DMS 273 (cell line): ENCODE measurements at regions not wholly inside any gene's neighbourhood (a gene's known extent, or its start where the extent isn't known, plus 50 kb on each side); places are given as distances from the start of the nearest gene placed in this dataset.

Experiments used
- DNase-seq: peaks from one replicate; lab custom pipeline; 2025; ENCODE audit not compliant: unreplicated experiment; lab: John Stamatoyannopoulos, UW

- DNase-seq: peak; percentile 60
Observed at GRCh38 chr12:27179400-27180214, 64.5 kb upstream of the STK38L start.

- no peak for DNase-seq
Observed at GRCh38 chr12:27180906-27181505, 63.1 kb upstream of the STK38L start.

GRCh38 chr12:27183342-27183741, 60.7 kb upstream of the STK38L start:
- no peak for DNase-seq

- DNase-seq: no peak
Observed at GRCh38 chr12:27185234-27186021, 58.7 kb upstream of the STK38L start.

- no peak for DNase-seq
Observed at GRCh38 chr12:27186022-27186839, 57.9 kb upstream of the STK38L start.

GRCh38 chr12:27187697-27188096, 56.4 kb upstream of the STK38L start:
- no peak for DNase-seq

GRCh38 chr12:27190761-27191160, 53.3 kb upstream of the STK38L start:
- DNase-seq: no peak

GRCh38 chr12:27191531-27191930, 52.6 kb upstream of the STK38L start:
- DNase-seq: no peak

- no peak for DNase-seq
Observed at GRCh38 chr12:27192118-27192802, 51.8 kb upstream of the STK38L start.

- no peak for DNase-seq
Observed at GRCh38 chr12:27193106-27193505, 51.0 kb upstream of the STK38L start.

GRCh38 chr12:27193854-27194544, 50.1 kb upstream of the STK38L start:
- peak; percentile 40 for DNase-seq
